DND-41 (cell line): ENCODE measurements at regions not wholly inside any gene's neighbourhood (a gene's known extent, or its start where the extent isn't known, plus 50 kb on each side); places are given as distances from the start of the nearest gene placed in this dataset.

Experiments used
- ATAC-seq: fragments of 200-7000 bp; cut with Tn5 transposase; 3 replicates; pipeline ENCODE4 v1.9.1; 2021; ENCODE audit warnings: low read depth; ENCODE audit not compliant: insufficient read depth
- DNase-seq: peaks from one replicate; pipeline ENCODE4 v3.0.0-alpha.2; 2020
- H2AFZ ChIP-seq: 2 replicates; pipeline ENCODE4 v1.6.0; 2012; ENCODE audit warnings: low read depth, low read length
- H3K27ac ChIP-seq: 2 replicates; pipeline ENCODE4 v1.5.1; 2012; ENCODE audit warnings: low read length, inconsistent platforms
- H3K27me3 ChIP-seq: fragments of 200-600 bp; sonication (generic); 2 replicates; pipeline ENCODE4 v1.6.0; 2012; ENCODE audit warnings: low read length, mild to moderate bottlenecking, inconsistent platforms; ENCODE audit not compliant: insufficient read depth, poor library complexity
- H3K36me3 ChIP-seq: 2 replicates; pipeline ENCODE4 v1.5.1; 2012; ENCODE audit warnings: low read length, inconsistent platforms; ENCODE audit not compliant: insufficient read depth
- H3K4me1 ChIP-seq: 2 replicates; pipeline ENCODE4 v1.5.1; 2012; ENCODE audit warnings: mild to moderate bottlenecking, low read length; ENCODE audit not compliant: insufficient read depth
- H3K4me2 ChIP-seq: 2 replicates; pipeline ENCODE4 v1.6.0; 2012; ENCODE audit warnings: mild to moderate bottlenecking, moderate library complexity, low read length, inconsistent platforms; ENCODE audit not compliant: insufficient read depth
- H3K4me3 ChIP-seq, 2 experiments: fragments of 200-600 bp in 1 of 2; shearing (Covaris generic) in 1 of 2; 2 replicates each; pipeline ENCODE4 v1.5.1; 2012 to 2016; ENCODE audit warnings: inconsistent platforms in 2 of 2, low read length in 2 of 2, mild to moderate bottlenecking in 2 of 2, low read depth in 1 of 2, moderate library complexity in 1 of 2
- H3K79me2 ChIP-seq: 2 replicates; pipeline ENCODE4 v1.6.0; 2012; ENCODE audit warnings: low read length, inconsistent platforms; ENCODE audit not compliant: insufficient read depth
- H3K9ac ChIP-seq: 2 replicates; pipeline ENCODE4 v1.6.0; 2012; ENCODE audit warnings: low read depth, mild to moderate bottlenecking, inconsistent platforms, low read length, moderate library complexity
- H3K9me3 ChIP-seq: 2 replicates; pipeline ENCODE4 v1.5.1; 2012; ENCODE audit warnings: low read length, moderate library complexity, mild to moderate bottlenecking, inconsistent platforms; ENCODE audit not compliant: insufficient read depth, severe bottlenecking
- H4K20me1 ChIP-seq: 2 replicates; pipeline ENCODE4 v1.6.0; 2012; ENCODE audit warnings: low read length; ENCODE audit not compliant: insufficient read depth
- EZH2 ChIP-seq: IDR thresholded peaks from 3 replicates; pipeline ENCODE4 v1.6.1; 2012; ENCODE audit warnings: borderline replicate concordance, low read depth, mild to moderate bottlenecking, moderate library complexity, low read length, inconsistent platforms; ENCODE audit not compliant: severe bottlenecking
- TF ChIP-seq, protein P1 (sequence below): IDR thresholded peaks from 2 replicates; pipeline ENCODE4 v1.5.1; 2012; ENCODE audit warnings: borderline replicate concordance, low read length, moderate library complexity, mild to moderate bottlenecking; ENCODE audit not compliant: poor library complexity, severe bottlenecking; ENCODE audit errors: extremely low read depth

DNA sequence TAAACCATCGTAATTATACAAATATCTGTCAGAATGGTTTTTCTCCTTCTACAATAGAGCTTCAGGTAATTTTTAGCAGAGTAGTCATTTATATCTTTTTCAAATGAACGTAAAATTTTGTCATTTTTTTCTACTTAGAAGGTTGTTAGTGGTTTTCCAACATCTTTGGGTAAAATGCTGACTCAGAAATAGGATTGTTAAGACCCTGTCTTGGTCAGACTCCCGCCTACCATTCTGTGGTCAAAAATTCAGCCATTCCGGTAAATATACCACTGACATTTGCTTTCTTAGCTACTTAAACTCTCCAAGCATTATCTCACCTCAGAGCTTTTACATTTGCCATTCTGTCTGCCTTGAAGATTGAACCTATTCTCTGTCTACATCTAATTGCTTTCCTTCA lies 154.1 kb upstream of the CDH19 start:
- Histone ChIP-seq H3K9me3 (no peaks in the 10 kb centered on the region), H3K79me2 (no peaks in the 10 kb centered on the region), H3K27me3 (no peaks in the 10 kb centered on the region), H3K36me3 (no peaks in the 10 kb centered on the region), H3K27ac (no peak overlapping the region), H3K4me3 (no peak overlapping the region), H3K4me2 (no peak overlapping the region), H2AFZ (no peak overlapping the region), H3K9ac (no peak overlapping the region), H3K4me1 (no peaks in the 10 kb centered on the region), H4K20me1 (no peaks in the 10 kb centered on the region)
- no peak for TF ChIP-seq EZH2
- TF ChIP-seq, protein P1, sequence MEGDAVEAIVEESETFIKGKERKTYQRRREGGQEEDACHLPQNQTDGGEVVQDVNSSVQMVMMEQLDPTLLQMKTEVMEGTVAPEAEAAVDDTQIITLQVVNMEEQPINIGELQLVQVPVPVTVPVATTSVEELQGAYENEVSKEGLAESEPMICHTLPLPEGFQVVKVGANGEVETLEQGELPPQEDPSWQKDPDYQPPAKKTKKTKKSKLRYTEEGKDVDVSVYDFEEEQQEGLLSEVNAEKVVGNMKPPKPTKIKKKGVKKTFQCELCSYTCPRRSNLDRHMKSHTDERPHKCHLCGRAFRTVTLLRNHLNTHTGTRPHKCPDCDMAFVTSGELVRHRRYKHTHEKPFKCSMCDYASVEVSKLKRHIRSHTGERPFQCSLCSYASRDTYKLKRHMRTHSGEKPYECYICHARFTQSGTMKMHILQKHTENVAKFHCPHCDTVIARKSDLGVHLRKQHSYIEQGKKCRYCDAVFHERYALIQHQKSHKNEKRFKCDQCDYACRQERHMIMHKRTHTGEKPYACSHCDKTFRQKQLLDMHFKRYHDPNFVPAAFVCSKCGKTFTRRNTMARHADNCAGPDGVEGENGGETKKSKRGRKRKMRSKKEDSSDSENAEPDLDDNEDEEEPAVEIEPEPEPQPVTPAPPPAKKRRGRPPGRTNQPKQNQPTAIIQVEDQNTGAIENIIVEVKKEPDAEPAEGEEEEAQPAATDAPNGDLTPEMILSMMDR, result no peak
- ATAC-seq (no peak), DNase-seq (no peak)

DNA sequence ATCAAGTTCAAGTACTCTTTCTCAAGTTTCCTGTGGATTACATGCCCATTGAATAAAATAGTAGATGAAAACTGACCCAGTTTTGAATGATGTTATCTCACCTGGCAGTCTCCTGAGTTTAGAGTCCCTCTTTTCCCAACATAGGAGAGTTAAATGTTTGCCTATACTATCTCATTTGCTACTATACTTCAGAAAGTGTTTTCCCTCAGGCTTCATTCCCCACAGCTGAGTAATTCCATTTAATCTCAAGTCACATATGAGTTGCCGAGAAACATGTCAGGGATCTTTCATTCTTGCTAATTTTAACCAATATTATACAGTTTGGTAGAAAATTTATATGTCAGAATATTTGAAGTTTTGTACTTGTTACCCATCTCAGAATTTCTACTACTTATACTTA lies 150.4 kb upstream of the CDH19 start:
- no peaks in the 10 kb centered on the region for H3K36me3 ChIP-seq
- DNase-seq, result no peak

DNA sequence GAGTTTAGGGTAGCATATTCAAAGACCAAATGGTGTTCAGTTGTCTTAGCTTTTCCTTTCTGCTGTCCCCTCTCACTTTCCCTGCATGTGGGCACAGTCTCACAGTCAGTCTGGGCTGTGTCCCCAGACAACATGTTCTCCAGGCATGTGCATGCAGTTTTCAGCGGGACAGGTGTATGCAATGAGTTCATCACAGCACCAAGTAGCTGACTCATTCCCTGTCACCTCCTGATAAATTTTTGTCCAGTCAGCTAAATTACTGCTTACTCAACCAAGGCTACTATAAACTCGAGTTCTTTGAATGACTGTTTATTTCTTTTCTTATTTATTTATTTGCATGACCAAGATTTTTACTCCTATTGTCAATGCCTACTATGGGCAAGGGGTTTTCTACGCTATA lies 148.8 kb upstream of the CDH19 start:
- TF ChIP-seq EZH2, result no peak
- TF ChIP-seq, protein P1, result no peak
- H3K79me2 ChIP-seq, result no peaks in the 10 kb centered on the region
- H3K4me1 ChIP-seq, result no peaks in the 10 kb centered on the region
- H3K27me3 ChIP-seq, result no peaks in the 10 kb centered on the region
- no peak overlapping the region for H3K4me3 ChIP-seq
- H3K9me3 ChIP-seq, result no peaks in the 10 kb centered on the region
- no peak for DNase-seq
- H3K9ac ChIP-seq, result no peak overlapping the region
- H3K36me3 ChIP-seq, result no peaks in the 10 kb centered on the region
- H4K20me1 ChIP-seq, result no peaks in the 10 kb centered on the region
- no peak for ATAC-seq
- no peak overlapping the region for H2AFZ ChIP-seq
- no peak overlapping the region for H3K27ac ChIP-seq
- no peak overlapping the region for H3K4me2 ChIP-seq

More for the DNA sequence above, 150.4 kb upstream of the CDH19 start:
- no peak overlapping the region for H3K4me3 ChIP-seq
- H3K4me1 ChIP-seq, result no peaks in the 10 kb centered on the region
- H3K9ac ChIP-seq, result no peak overlapping the region
- no peak overlapping the region for H2AFZ ChIP-seq
- H3K27ac ChIP-seq, result no peak overlapping the region
- TF ChIP-seq, protein P1, result no peak
- no peak for TF ChIP-seq EZH2
- no peak overlapping the region for H3K4me2 ChIP-seq
- no peaks in the 10 kb centered on the region for H3K9me3 ChIP-seq
- no peaks in the 10 kb centered on the region for H3K27me3 ChIP-seq
- H3K79me2 ChIP-seq, result no peaks in the 10 kb centered on the region
- no peak for ATAC-seq
- no peaks in the 10 kb centered on the region for H4K20me1 ChIP-seq

DNA sequence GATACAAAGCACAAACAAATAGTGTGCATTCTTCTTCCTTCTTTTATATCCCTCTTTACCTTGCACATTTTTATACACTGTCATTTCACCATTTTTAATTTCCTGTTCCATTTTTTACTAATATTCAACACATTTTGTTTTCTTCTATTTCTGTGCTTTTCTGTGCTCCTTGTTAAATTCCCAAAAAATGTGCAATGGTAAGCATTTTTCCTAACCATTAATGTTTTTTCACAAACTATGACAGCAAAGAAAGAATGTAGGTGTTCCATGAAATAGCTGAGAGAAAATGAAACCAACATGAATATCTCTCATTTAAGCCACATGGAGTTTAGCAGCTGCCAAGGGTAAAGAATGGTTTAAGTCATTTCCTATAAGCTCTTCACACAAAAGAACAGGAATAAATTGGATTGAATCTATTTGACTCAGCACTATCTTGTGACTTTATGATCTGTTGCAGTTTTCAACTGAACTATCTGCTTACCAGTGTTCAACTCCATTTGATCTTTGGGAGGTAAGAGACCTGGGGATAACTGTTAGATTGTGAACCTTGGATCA lies 145.7 kb upstream of the CDH19 start:
- H3K36me3 ChIP-seq, result no peaks in the 10 kb centered on the region
- H3K4me2 ChIP-seq, result no peak overlapping the region
- ATAC-seq, result no peak
- H3K4me3 ChIP-seq, result no peak overlapping the region
- H3K27ac ChIP-seq, result no peak overlapping the region
- DNase-seq, result no peak
- H3K4me1 ChIP-seq, result no peaks in the 10 kb centered on the region
- H3K9me3 ChIP-seq, result no peaks in the 10 kb centered on the region
- no peak overlapping the region for H2AFZ ChIP-seq
- no peak for TF ChIP-seq EZH2
- TF ChIP-seq, protein P1, result no peak
- H3K79me2 ChIP-seq, result no peaks in the 10 kb centered on the region
- no peaks in the 10 kb centered on the region for H4K20me1 ChIP-seq
- H3K9ac ChIP-seq, result no peak overlapping the region
- H3K27me3 ChIP-seq, result no peaks in the 10 kb centered on the region
